Peyer's patch (tissue), 4 donors: ENCODE measurements at regions not wholly inside any gene's neighbourhood (a gene's known extent, or its start where the extent isn't known, plus 50 kb on each side); places are given as distances from the start of the nearest gene placed in this dataset.

ENCODE experiments used
- DNase-seq, 3 donors: peaks; one replicate each; pipeline ENCODE4 v3.0.0-alpha.2; 2017 to 2019
- H3K27ac ChIP-seq, 4 donors: fragments of 200-600 bp; sonication (generic); one replicate each; pipeline ENCODE4 v1.5.1; 2016 to 2019
- H3K27me3 ChIP-seq, 2 donors: fragments of 200-600 bp; sonication (generic); one replicate each; pipeline ENCODE4 v1.5.1; 2019
- H3K36me3 ChIP-seq, 3 donors: fragments of 200-600 bp; sonication (generic); one replicate each; pipeline ENCODE4 v1.5.1; 2016 to 2019
- H3K4me1 ChIP-seq, 4 donors: fragments of 200-600 bp; sonication (generic); one replicate each; pipeline ENCODE4 v1.5.1; 2016 to 2019
- H3K4me3 ChIP-seq, 4 donors: fragments of 200-600 bp; sonication (generic); 1 replicate in 3 of 4; 2 replicates in 1 of 4; pipeline ENCODE4 v1.5.1; 2016 to 2019; ENCODE audit warnings: mild to moderate bottlenecking in 1 of 4
- H3K9me3 ChIP-seq, 4 donors: fragments of 200-600 bp; sonication (generic); one replicate each; pipeline ENCODE4 v1.5.1; 2016 to 2019; ENCODE audit warnings: mild to moderate bottlenecking in 1 of 4
- CTCF ChIP-seq, 6 experiments: fragments of 450-650 bp in 4 of 6; fragments of 200-600 bp in 2 of 6; sonication (generic) in 1 of 6; IDR thresholded peaks; one replicate each; pipeline ENCODE4 v1.5.1; 2017 to 2019; ENCODE audit warnings: antibody characterized with exemption in 6 of 6, mild to moderate bottlenecking in 3 of 6, moderate library complexity in 1 of 6
- POLR2A ChIP-seq, 2 donors: fragments of 450-650 bp; IDR thresholded peaks; one replicate each; pipeline ENCODE4 v1.5.1; 2017; ENCODE audit warnings: antibody characterized with exemption in 2 of 2, mild to moderate bottlenecking in 2 of 2, moderate library complexity in 2 of 2

- no peak for DNase-seq
- Histone ChIP-seq H3K27me3 (no peaks in the 10 kb centered on the region), H3K27ac (no peak overlapping the region), H3K4me1 (peaks cover 0 to 7% (median 1%) of the 10 kb centered on the region in 4 donors), H3K4me3 (no peak overlapping the region), H3K9me3 (no peaks in the 10 kb centered on the region), H3K36me3 (no peaks in the 10 kb centered on the region)
- TF ChIP-seq CTCF (IDR thresholded peaks at IDR 0.05) (no peak), POLR2A (IDR thresholded peaks at IDR 0.05) (no peak)
These were observed 444.6 kb upstream of the PLXNA2 start for GRCh38 chr1:208688656-208689315.

- Histone ChIP-seq H3K27ac (no peak overlapping the region), H3K9me3 (no peaks in the 10 kb centered on the region), H3K4me3 (no peak overlapping the region), H3K4me1 (peaks cover 0 to 7% (median 1%) of the 10 kb centered on the region in 4 donors), H3K36me3 (no peaks in the 10 kb centered on the region), H3K27me3 (no peaks in the 10 kb centered on the region)
- TF ChIP-seq CTCF (IDR thresholded peaks at IDR 0.05) (no peak), POLR2A (IDR thresholded peaks at IDR 0.05) (no peak)
- DNase-seq: no peak
These were observed 446.8 kb upstream of the PLXNA2 start for GRCh38 chr1:208691012-208691411.

- Histone ChIP-seq H3K27ac (no peak overlapping the region), H3K36me3 (no peaks in the 10 kb centered on the region), H3K4me1 (no peaks in the 10 kb centered on the region), H3K4me3 (no peak overlapping the region), H3K27me3 (no peaks in the 10 kb centered on the region), H3K9me3 (no peaks in the 10 kb centered on the region)
- no peak for TF ChIP-seq POLR2A (IDR thresholded peaks at IDR 0.05)
- TF ChIP-seq CTCF (IDR thresholded peaks at IDR 0.05): no peak
- DNase-seq: no peak
These were observed 465.8 kb upstream of the PLXNA2 start for GRCh38 chr1:208709981-208710380.

GRCh38 chr1:208714323-208714722 lies 470.1 kb upstream of the PLXNA2 start:
- no peaks in the 10 kb centered on the region for H3K4me1 ChIP-seq
- H3K27ac ChIP-seq: no peak overlapping the region
- TF ChIP-seq POLR2A (IDR thresholded peaks at IDR 0.05): no peak
- TF ChIP-seq CTCF (IDR thresholded peaks at IDR 0.05): no peak
- H3K36me3 ChIP-seq: no peaks in the 10 kb centered on the region
- no peak for DNase-seq
- H3K27me3 ChIP-seq: no peaks in the 10 kb centered on the region
- no peak overlapping the region for H3K4me3 ChIP-seq
- no peaks in the 10 kb centered on the region for H3K9me3 ChIP-seq

GRCh38 chr1:208717525-208717924 lies 473.3 kb upstream of the PLXNA2 start:
- TF ChIP-seq POLR2A (IDR thresholded peaks at IDR 0.05) (no peak), CTCF (IDR thresholded peaks at IDR 0.05) (no peak)
- no peak for DNase-seq
- Histone ChIP-seq H3K4me3 (no peak overlapping the region), H3K27ac (no peak overlapping the region), H3K36me3 (no peaks in the 10 kb centered on the region), H3K9me3 (no peaks in the 10 kb centered on the region), H3K4me1 (no peaks in the 10 kb centered on the region), H3K27me3 (no peaks in the 10 kb centered on the region)

GRCh38 chr1:208722592-208722991 lies 478.4 kb upstream of the PLXNA2 start:
- H3K4me3 ChIP-seq: no peak overlapping the region
- no peaks in the 10 kb centered on the region for H3K36me3 ChIP-seq
- H3K27me3 ChIP-seq: no peaks in the 10 kb centered on the region
- TF ChIP-seq CTCF (IDR thresholded peaks at IDR 0.05): no peak
- TF ChIP-seq POLR2A (IDR thresholded peaks at IDR 0.05): no peak
- H3K27ac ChIP-seq: no peak overlapping the region
- DNase-seq: no peak
- H3K4me1 ChIP-seq: no peaks in the 10 kb centered on the region
- peaks cover 0 to 4% (median 0%) of the 10 kb centered on the region in 4 donors for H3K9me3 ChIP-seq
